ENCODE measurements at regions not wholly inside any gene's neighbourhood (a gene's known extent, or its start where the extent isn't known, plus 50 kb on each side); places are given as distances from the start of the nearest gene placed in this dataset.

DNA sequence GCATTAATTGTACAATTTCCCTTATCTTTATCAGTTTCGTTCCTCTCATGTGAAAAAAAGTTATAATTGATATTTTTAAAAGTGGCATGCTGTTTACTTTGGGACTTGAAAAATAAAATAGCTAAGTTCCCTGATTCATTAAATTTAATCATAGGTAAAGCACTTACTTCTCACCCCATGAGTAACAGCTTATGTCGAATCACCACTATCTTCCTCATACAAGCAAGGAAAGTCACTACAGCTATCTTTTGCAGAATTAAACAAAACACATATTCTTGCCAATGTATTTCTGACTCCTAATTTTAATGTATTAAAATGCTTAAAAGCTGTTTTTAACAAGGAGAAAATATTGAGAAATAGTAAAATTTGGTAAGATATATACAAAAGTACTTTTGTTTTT is 832.4 kb upstream of the PCDH10 start:
- Histone ChIP-seq H3K27me3 (ENCODE audit: insufficient read depth, poor library complexity, severe bottlenecking) (no peaks in the 10 kb centered on the region), H3K27ac (replicated peaks) (no peak overlapping the region), H3K4me3 (replicated peaks; ENCODE audit: insufficient read depth, low read length) (no peak overlapping the region)
- no peak for DNase-seq (ENCODE audit: low read depth in 1 of 2, low spot score in 1 of 2)
- TF ChIP-seq GABPA (IDR thresholded peaks at IDR 0.05; ENCODE audit: low read depth) (no peak), POLR2AphosphoS5 (IDR thresholded peaks at IDR 0.05; ENCODE audit: low read depth) (no peak), SPI1 (IDR thresholded peaks at IDR 0.05; ENCODE audit: borderline replicate concordance, low read depth) (no peak)
- TF ChIP-seq, protein P1, sequence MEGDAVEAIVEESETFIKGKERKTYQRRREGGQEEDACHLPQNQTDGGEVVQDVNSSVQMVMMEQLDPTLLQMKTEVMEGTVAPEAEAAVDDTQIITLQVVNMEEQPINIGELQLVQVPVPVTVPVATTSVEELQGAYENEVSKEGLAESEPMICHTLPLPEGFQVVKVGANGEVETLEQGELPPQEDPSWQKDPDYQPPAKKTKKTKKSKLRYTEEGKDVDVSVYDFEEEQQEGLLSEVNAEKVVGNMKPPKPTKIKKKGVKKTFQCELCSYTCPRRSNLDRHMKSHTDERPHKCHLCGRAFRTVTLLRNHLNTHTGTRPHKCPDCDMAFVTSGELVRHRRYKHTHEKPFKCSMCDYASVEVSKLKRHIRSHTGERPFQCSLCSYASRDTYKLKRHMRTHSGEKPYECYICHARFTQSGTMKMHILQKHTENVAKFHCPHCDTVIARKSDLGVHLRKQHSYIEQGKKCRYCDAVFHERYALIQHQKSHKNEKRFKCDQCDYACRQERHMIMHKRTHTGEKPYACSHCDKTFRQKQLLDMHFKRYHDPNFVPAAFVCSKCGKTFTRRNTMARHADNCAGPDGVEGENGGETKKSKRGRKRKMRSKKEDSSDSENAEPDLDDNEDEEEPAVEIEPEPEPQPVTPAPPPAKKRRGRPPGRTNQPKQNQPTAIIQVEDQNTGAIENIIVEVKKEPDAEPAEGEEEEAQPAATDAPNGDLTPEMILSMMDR (IDR thresholded peaks at IDR 0.05; ENCODE audit: insufficient read depth, low read length) = no peak
- TF ChIP-seq, protein P2, sequence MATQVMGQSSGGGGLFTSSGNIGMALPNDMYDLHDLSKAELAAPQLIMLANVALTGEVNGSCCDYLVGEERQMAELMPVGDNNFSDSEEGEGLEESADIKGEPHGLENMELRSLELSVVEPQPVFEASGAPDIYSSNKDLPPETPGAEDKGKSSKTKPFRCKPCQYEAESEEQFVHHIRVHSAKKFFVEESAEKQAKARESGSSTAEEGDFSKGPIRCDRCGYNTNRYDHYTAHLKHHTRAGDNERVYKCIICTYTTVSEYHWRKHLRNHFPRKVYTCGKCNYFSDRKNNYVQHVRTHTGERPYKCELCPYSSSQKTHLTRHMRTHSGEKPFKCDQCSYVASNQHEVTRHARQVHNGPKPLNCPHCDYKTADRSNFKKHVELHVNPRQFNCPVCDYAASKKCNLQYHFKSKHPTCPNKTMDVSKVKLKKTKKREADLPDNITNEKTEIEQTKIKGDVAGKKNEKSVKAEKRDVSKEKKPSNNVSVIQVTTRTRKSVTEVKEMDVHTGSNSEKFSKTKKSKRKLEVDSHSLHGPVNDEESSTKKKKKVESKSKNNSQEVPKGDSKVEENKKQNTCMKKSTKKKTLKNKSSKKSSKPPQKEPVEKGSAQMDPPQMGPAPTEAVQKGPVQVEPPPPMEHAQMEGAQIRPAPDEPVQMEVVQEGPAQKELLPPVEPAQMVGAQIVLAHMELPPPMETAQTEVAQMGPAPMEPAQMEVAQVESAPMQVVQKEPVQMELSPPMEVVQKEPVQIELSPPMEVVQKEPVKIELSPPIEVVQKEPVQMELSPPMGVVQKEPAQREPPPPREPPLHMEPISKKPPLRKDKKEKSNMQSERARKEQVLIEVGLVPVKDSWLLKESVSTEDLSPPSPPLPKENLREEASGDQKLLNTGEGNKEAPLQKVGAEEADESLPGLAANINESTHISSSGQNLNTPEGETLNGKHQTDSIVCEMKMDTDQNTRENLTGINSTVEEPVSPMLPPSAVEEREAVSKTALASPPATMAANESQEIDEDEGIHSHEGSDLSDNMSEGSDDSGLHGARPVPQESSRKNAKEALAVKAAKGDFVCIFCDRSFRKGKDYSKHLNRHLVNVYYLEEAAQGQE (IDR thresholded peaks at IDR 0.05; ENCODE audit: insufficient replicate concordance, low read depth) = no peak

DNA sequence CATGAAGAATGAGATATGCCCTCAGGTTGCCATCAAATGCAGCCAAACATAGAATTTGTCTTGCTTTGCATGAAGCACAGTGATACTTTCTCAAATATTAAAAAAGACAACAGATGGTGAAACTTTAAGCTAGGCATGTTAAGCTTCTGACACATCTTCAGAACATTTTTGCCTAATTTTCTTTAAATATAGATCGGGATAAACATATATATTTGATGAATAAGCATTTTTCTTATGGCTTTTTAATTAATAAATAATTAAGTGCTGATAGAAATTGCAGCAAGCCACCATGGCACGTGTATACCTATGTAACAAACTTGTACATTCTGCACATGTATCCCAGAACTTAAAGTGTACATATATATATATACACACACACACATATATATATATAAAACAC is 831.2 kb upstream of the PCDH10 start:
- H3K27me3 ChIP-seq (ENCODE audit: insufficient read depth, poor library complexity, severe bottlenecking) = no peaks in the 10 kb centered on the region
- H3K27ac ChIP-seq (replicated peaks) = no peak overlapping the region
- no peak for DNase-seq (ENCODE audit: low read depth in 1 of 2, low spot score in 1 of 2)
- no peak overlapping the region for H3K4me3 ChIP-seq (replicated peaks; ENCODE audit: insufficient read depth, low read length)
- TF ChIP-seq SPI1 (IDR thresholded peaks at IDR 0.05; ENCODE audit: borderline replicate concordance, low read depth) (no peak), POLR2AphosphoS5 (IDR thresholded peaks at IDR 0.05; ENCODE audit: low read depth) (no peak)
- TF ChIP-seq, protein P1 (IDR thresholded peaks at IDR 0.05; ENCODE audit: insufficient read depth, low read length) = no peak

DNA sequence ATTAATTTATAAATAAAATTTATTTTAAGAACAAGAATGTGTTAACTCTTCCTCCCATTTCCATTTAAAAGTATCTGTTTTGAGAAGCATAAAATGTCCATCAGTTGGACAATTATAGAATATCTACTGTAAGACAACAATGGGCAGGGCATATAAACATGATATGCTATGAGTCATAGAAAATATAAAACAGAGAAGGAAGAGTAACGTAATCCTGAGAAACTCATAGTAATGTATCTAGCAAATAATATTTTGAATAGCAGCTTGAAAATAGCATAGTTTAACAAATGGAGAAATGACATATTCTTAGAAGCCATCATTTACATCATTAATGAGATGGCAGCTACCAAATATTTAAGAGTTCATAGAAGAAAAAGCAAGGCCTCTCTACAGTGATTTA is 820.3 kb upstream of the PCDH10 start:
- no peak overlapping the region for H3K4me3 ChIP-seq (replicated peaks; ENCODE audit: insufficient read depth, low read length)
- no peaks in the 10 kb centered on the region for H3K27me3 ChIP-seq (ENCODE audit: insufficient read depth, poor library complexity, severe bottlenecking)
- DNase-seq (ENCODE audit: low read depth in 1 of 2, low spot score in 1 of 2) = no peak
- no peak overlapping the region for H3K27ac ChIP-seq (replicated peaks)
- TF ChIP-seq GABPA (IDR thresholded peaks at IDR 0.05; ENCODE audit: low read depth) = no peak

DNA sequence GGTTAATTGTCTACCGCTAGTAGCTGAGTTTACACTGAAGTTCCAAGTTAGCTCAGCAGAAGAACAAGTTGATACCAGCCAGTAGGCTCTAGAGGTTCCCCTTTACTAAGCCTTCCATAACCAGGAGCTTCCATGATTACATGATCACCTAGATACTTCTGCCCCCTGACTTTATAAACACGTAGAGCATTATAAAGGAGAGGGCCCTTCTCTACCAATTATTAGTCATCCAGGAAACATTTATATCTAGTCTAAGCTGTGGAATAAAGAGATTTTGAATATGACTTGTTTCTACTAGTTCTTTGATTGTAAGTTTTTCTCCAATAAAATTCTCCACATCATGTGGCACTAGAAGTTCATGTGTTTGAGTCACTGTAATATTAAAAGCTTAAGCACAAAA is 818.1 kb upstream of the PCDH10 start:
- Histone ChIP-seq H3K27ac (replicated peaks) (no peak overlapping the region), H3K27me3 (ENCODE audit: insufficient read depth, poor library complexity, severe bottlenecking) (no peaks in the 10 kb centered on the region), H3K4me3 (replicated peaks; ENCODE audit: insufficient read depth, low read length) (no peak overlapping the region)
- no peak for DNase-seq (ENCODE audit: low read depth in 1 of 2, low spot score in 1 of 2)
- TF ChIP-seq SPI1 (IDR thresholded peaks at IDR 0.05; ENCODE audit: borderline replicate concordance, low read depth) (no peak), GABPA (IDR thresholded peaks at IDR 0.05; ENCODE audit: low read depth) (no peak), POLR2AphosphoS5 (IDR thresholded peaks at IDR 0.05; ENCODE audit: low read depth) (no peak)
- TF ChIP-seq, protein P1 (IDR thresholded peaks at IDR 0.05; ENCODE audit: insufficient read depth, low read length) = no peak
- TF ChIP-seq, protein P2 (IDR thresholded peaks at IDR 0.05; ENCODE audit: insufficient replicate concordance, low read depth) = no peak
